ENCODE measurements at regions not wholly inside any gene's neighbourhood (a gene's known extent, or its start where the extent isn't known, plus 50 kb on each side); places are given as distances from the start of the nearest gene placed in this dataset.

- DNase-seq, result no peak
Observed at GRCh38 chr17:33404070-33404819, 111.2 kb upstream of the ASIC2 start.

DNA sequence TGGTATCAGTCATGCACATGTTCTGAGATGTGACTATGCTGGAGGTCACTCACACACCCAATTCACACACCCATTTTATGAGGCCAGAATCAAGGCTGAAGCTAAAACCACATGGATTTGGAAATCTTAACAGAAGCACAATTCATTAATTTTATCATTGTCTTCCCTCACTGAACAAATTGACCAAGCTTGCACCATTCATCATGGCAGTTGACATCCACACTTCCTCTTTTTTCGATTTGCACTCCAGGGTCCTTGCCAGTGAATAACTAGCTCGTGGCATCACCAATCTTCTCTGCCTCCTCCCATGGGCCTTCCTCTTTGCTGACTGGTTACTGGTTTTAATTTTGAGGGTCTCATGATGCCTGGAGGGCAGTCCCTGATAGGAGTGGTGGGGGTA lies 123.0 kb upstream of the ASIC2 start:
- no peak for DNase-seq

- DNase-seq, result no peak
Observed at GRCh38 chr17:33421933-33422332, 128.8 kb upstream of the ASIC2 start.

GRCh38 chr17:33433581-33433980 lies 140.5 kb upstream of the ASIC2 start:
- no peak for DNase-seq

GRCh38 chr17:33434841-33435240 lies 141.7 kb upstream of the ASIC2 start:
- no peak for DNase-seq

DNA sequence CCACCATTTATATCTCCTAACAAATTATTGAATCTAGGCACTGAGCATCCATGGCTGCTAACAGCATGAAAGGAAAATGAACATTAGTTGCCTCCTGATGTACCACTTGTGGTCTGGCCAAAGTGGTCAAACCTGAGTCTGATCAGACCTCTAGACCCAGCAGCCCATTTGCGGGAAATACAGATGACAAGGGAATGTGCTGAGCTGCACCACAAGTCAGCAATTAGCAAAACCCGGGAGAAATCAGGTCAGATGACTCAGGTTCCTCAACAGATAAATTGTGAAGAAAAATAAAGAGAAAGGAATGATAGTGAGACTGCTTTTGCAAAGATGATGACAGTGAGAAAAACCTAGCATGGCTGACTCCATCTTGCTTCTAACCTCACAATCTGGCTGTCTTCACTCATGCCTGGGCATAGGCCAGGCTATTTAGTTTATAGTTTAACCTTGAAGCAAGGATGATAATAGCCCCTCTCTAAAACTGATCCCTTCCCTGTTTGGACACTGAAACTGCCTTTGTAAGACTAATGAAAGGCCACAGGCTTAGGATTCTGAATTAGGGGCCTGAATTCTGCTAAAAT lies 142.7 kb upstream of the ASIC2 start:
- no peak for DNase-seq

- DNase-seq, result no peak
Observed at GRCh38 chr17:33436321-33436720, 143.2 kb upstream of the ASIC2 start.

GRCh38 chr17:33438139-33438538 lies 145.0 kb upstream of the ASIC2 start:
- DNase-seq, result no peak

- no peak for DNase-seq
Observed at GRCh38 chr17:33438578-33438977, 145.5 kb upstream of the ASIC2 start.

DNA sequence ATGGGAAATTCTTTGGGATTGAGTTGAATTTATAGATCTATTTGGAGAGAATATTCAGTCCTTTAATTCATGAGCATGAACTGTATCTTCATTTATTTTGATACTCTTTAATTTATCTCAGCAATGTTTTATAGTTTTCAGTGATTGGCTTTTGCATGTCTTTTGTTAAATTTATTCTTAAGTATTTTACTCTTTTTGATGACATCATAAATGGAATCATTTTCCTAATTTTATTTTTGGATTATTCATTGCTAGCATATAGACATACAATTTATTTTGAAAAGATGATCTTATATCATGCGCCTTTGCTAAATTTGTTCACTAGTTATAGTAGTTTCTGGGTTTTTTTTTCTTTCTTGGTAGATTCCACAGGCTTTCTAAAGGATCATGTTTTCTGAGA lies 149.2 kb upstream of the ASIC2 start:
- no peak for DNase-seq

DNA sequence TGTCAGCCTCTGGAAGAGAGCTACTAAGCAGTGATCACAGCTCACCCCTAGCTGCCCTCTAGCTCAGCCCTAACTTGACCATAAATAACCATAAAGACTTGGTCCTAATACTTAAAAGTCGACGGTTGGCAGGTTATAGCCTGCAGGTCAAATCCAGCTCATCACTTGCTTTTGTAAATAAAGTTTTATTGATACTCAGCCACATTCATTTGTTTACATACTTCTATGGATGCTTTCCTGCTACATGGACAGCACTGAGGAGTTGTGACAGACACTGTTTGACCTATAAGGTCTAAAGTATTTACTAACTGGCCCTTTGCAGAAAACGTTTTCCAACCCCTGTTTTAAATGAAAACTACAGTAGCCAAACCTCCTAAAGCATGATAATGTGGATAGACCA lies 151.6 kb upstream of the ASIC2 start:
- DNase-seq, result no peak

DNA sequence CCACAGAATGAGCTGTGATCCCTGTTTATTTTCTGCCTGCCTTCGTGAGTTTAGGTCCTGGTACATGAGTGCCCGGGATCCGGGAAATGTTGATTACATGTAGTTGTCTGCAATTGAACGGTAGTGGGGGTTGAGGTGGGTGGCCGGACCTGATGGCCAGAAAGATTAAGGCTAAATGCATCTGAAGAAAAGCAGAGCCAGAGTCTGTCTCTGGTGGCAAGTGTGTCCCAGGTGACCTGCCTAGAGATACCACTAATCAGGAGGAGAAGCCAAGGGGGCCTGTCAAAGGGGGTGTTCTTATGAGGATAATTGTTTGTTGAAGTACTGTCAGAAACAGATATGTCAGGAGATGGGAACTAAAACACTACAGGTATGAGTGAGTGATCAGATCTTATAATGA lies 154.0 kb upstream of the ASIC2 start:
- no peak for DNase-seq

GRCh38 chr17:33451221-33451620 lies 158.1 kb upstream of the ASIC2 start:
- no peak for DNase-seq

DNA sequence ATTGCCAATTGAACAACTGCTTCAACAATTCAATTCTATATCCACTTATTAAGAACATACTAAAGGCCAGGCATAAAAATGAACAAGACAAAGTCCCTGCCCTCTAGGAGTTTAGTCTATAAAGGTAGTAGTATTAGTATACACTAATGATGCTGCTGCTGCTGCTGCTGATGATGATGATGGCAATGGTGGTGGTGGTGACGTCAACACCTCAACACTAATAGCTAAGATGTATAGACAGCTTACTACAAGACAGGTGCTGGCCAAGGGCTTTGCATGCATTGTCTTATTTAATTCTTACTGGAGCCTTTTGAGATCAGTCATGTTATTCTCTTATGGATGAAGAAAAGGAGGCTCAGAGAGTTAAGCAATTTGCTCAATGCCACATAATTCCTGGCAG lies 164.4 kb upstream of the ASIC2 start:
- DNase-seq, result no peak

DNA sequence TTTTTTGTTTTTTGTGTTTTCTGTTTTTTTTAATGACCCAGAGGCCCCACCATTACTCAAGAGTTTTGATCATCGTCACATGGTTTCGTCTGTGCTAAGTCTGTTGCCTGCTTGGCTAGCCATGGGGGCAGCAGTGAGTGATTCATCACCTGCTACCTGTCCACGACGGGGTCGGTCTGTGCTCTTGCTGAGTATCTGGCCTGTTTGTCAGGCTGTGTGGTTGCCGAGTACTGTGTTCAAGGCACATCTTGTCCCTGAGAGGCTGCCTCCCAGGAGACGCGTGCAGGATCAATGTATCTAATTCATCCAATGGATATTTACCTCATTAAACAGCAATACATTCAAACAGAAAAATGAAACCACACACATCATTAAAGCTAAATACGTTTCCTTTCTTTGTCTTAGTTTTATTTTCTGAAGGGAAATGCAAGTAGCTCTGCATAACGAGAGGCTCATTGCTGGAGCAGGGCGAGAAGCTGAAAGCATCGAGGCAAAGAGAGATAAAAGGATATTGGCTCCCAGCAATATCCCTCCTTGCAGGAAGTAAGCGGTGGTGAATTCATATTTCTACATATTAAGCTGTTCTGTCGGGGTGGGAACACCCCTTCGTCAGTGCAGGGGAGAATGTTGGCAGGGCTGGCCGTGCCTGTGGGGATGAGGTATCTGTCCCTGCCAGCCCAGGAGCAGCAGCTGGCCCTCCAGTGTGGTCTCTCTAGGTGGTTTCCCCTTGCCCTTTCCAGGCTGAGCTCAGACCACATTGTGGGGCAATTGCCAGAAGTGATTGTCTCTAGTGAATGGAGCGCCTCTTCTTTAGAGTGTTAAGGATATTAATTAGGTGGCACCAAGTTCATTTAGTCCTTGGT lies 166.2 kb upstream of the ASIC2 start:
- no peak for DNase-seq

- no peak for DNase-seq
Observed at GRCh38 chr17:33460781-33461450, 167.8 kb upstream of the ASIC2 start.

DNA sequence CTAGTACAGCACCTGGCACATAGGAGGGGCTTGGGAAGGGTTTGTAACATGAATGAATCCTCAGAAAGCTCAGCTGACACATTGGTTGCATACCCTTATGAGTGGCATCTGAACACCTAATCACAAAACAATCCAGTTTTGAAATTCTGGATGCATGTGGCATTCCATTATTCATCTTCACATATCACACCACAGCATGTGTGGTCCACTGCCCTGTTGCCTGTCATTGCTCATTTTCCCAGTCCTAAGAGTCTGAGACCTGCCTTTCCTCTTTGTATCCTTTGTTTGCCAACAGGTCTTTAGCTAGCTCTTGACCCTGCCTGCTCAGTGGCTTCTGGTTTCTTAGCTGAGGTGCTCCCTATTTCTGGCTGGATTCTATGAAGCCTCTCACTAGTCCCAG lies 170.8 kb upstream of the ASIC2 start:
- DNase-seq, result no peak

DNA sequence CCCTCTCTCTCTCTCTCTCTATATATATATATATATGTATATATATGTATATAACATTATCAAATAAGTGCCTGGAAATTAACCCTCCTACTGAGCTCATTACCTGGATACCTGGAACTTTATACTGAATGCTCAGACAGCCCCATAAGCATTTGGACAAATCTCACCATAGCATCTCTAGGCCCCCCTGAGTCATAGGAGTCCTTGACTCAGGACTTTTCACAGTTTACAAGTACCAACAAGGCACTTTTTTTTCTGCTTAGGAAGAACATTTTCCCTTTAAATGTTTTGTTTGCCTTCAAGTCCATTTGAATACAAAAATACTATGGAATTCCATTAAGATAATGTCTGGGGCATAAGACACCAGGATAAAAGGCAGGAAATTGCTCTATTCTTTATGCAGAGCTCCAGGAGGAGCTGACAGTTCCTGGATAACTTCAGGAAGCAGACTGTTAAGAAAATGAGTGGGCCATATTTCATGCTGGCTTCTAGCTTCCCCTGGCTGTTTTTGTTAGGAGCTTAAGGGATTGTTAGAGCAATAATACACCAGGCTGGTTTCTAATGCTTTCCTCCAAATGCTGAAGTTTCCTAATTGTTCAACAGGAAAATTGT lies 171.7 kb upstream of the ASIC2 start:
- no peak for DNase-seq

DNA sequence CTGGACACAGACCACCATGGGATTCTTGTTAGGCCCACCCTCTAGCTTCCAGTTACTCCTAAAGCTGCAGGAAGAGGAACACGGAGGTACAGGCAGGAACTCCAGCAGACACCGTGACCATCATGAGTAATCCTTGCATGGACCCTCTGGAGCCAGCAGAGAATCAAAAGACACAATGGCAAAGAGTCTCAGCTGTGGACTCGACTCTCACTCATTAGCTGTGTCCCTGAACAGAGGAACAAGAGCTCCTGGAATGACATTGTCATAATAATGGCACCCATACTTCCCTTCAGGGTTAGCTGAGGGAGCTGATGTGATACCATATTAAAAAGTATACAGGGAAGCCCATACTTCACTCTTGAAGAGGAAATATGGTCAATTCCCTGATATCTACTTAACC lies 176.3 kb upstream of the ASIC2 start:
- DNase-seq, result no peak

GRCh38 chr17:33469911-33470310 lies 176.8 kb upstream of the ASIC2 start:
- no peak for DNase-seq

- DNase-seq, result no peak
Observed at GRCh38 chr17:33473061-33473460, 180.0 kb upstream of the ASIC2 start.

DNA sequence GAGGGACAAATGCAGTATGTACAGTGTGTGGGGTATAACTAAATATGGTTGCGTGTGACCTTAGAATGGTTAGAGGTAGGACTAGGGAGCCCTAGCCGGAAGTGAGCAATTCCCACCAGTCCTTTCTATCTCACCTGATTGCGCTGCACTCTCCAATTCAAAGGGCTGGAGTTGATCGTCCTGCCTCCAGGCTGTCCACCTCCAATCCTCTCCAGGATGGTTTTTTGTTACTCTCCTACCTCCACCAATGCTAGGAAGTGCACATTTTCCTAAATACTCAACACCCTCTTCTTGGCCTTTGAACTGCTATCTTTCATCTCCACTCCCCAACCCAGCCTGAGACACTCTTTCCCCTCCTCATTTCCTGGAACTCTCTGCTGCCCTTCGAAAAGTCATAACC lies 181.7 kb upstream of the ASIC2 start:
- DNase-seq, result no peak

- no peak for DNase-seq
Observed at GRCh38 chr17:33475594-33475993, 182.5 kb upstream of the ASIC2 start.

Data from Kasumi-1 (cell line).